ENCODE measurements at regions not wholly inside any gene's neighbourhood (a gene's known extent, or its start where the extent isn't known, plus 50 kb on each side); places are given as distances from the start of the nearest gene placed in this dataset.

- no peaks in the 10 kb centered on the region for H3K27me3 Mint-ChIP-seq
- no peak overlapping the region for H3K27ac ChIP-seq (ENCODE audit: low read length)
- peaks cover 0 to 17% (median 3%) of the 10 kb centered on the region in 3 donors for H3K9me3 Mint-ChIP-seq
- H3K36me3 Mint-ChIP-seq = no peaks in the 10 kb centered on the region
- no peaks in the 10 kb centered on the region for H3K4me1 ChIP-seq (ENCODE audit: control insufficient read depth in 1 of 2, extremely low read depth in 1 of 2, insufficient read depth in 2 of 2, low read length in 2 of 2)
- no peaks in the 10 kb centered on the region for H3K36me3 ChIP-seq (ENCODE audit: control insufficient read depth in 2 of 2, extremely low read depth in 1 of 2, insufficient read depth in 1 of 2, low read length in 1 of 2)
- whole genome bisulfite sequencing (ENCODE audit: insufficient coverage) = no CpG with 5 or more reads among the region's 1 CpG
- no peaks in the 10 kb centered on the region for H3K27me3 ChIP-seq (replicated peaks in 1 of 2; ENCODE audit: control insufficient read depth in 2 of 2, extremely low read depth in 1 of 2, insufficient read depth in 2 of 2, low read length in 1 of 2)
- no peak overlapping the region for H3K4me3 ChIP-seq (ENCODE audit: control insufficient read depth in 1 of 2, extremely low read depth in 1 of 2, low read length in 1 of 2)
- no peaks in the 10 kb centered on the region for H3K9me3 ChIP-seq
- DNase-seq (no peak), ATAC-seq (replicated peaks in 1 of 4) (no peak)
- no peak overlapping the region for H3K27ac Mint-ChIP-seq
- H3K4me3 Mint-ChIP-seq = no peak overlapping the region
- no peaks in the 10 kb centered on the region for H3K4me1 Mint-ChIP-seq
- CTCF ChIA-PET = no interaction called here
- POLR2A ChIA-PET = no interaction called here
Observed at GRCh38 chr7:125357676-125358455, 428.2 kb upstream of the POT1 start.

- DNase-seq (no peak), ATAC-seq (replicated peaks in 1 of 4) (no peak)
- no peak overlapping the region for H3K4me3 ChIP-seq (ENCODE audit: control insufficient read depth in 1 of 2, extremely low read depth in 1 of 2, low read length in 1 of 2)
- no peaks in the 10 kb centered on the region for H3K9me3 ChIP-seq
- no peak overlapping the region for H3K27ac ChIP-seq (ENCODE audit: low read length)
- H3K4me1 ChIP-seq (ENCODE audit: control insufficient read depth in 1 of 2, extremely low read depth in 1 of 2, insufficient read depth in 2 of 2, low read length in 2 of 2) = no peaks in the 10 kb centered on the region
- no peaks in the 10 kb centered on the region for H3K36me3 Mint-ChIP-seq
- no peaks in the 10 kb centered on the region for H3K36me3 ChIP-seq (ENCODE audit: control insufficient read depth in 2 of 2, extremely low read depth in 1 of 2, insufficient read depth in 1 of 2, low read length in 1 of 2)
- POLR2A ChIA-PET = no interaction called here
- no peaks in the 10 kb centered on the region for H3K4me1 Mint-ChIP-seq
- no peaks in the 10 kb centered on the region for H3K27me3 ChIP-seq (replicated peaks in 1 of 2; ENCODE audit: control insufficient read depth in 2 of 2, extremely low read depth in 1 of 2, insufficient read depth in 2 of 2, low read length in 1 of 2)
- H3K27me3 Mint-ChIP-seq = no peaks in the 10 kb centered on the region
- CTCF ChIA-PET = no interaction called here
- no CpG with 5 or more reads among the region's 6 CpGs for WGBS (ENCODE audit: insufficient coverage)
- no peak overlapping the region for H3K27ac Mint-ChIP-seq
- no peak overlapping the region for H3K4me3 Mint-ChIP-seq
- peaks cover 0 to 8% (median 6%) of the 10 kb centered on the region in 3 donors for H3K9me3 Mint-ChIP-seq
Observed at GRCh38 chr7:125355899-125356298, 426.3 kb upstream of the POT1 start.

- no peak overlapping the region for H3K4me3 Mint-ChIP-seq
- H3K36me3 Mint-ChIP-seq = no peaks in the 10 kb centered on the region
- no peak overlapping the region for H3K4me3 ChIP-seq (ENCODE audit: control insufficient read depth in 1 of 2, extremely low read depth in 1 of 2, low read length in 1 of 2)
- WGBS (ENCODE audit: insufficient coverage) = no CpG with 5 or more reads among the region's 6 CpGs
- ATAC-seq (replicated peaks in 1 of 4) = no peak
- no peaks in the 10 kb centered on the region for H3K4me1 ChIP-seq (ENCODE audit: control insufficient read depth in 1 of 2, extremely low read depth in 1 of 2, insufficient read depth in 2 of 2, low read length in 2 of 2)
- H3K9me3 Mint-ChIP-seq = peaks cover 0 to 2% (median 0%) of the 10 kb centered on the region in 3 donors
- H3K27me3 Mint-ChIP-seq = no peaks in the 10 kb centered on the region
- no peak overlapping the region for H3K27ac Mint-ChIP-seq
- no peaks in the 10 kb centered on the region for H3K4me1 Mint-ChIP-seq
- ChIA-PET POLR2A (no interaction called here), CTCF (no interaction called here)
- no peaks in the 10 kb centered on the region for H3K36me3 ChIP-seq (ENCODE audit: control insufficient read depth in 2 of 2, extremely low read depth in 1 of 2, insufficient read depth in 1 of 2, low read length in 1 of 2)
- H3K9me3 ChIP-seq = no peaks in the 10 kb centered on the region
- H3K27ac ChIP-seq (ENCODE audit: low read length) = no peak overlapping the region
- H3K27me3 ChIP-seq (replicated peaks in 1 of 2; ENCODE audit: control insufficient read depth in 2 of 2, extremely low read depth in 1 of 2, insufficient read depth in 2 of 2, low read length in 1 of 2) = no peaks in the 10 kb centered on the region
- no peak for DNase-seq
Observed at GRCh38 chr7:125347269-125347668, 417.6 kb upstream of the POT1 start.

- Histone ChIP-seq H3K27ac (ENCODE audit: low read length) (no peak overlapping the region), H3K9me3 (no peaks in the 10 kb centered on the region), H3K27me3 (replicated peaks in 1 of 2; ENCODE audit: control insufficient read depth in 2 of 2, extremely low read depth in 1 of 2, insufficient read depth in 2 of 2, low read length in 1 of 2) (no peaks in the 10 kb centered on the region), H3K4me3 (ENCODE audit: control insufficient read depth in 1 of 2, extremely low read depth in 1 of 2, low read length in 1 of 2) (no peak overlapping the region), H3K36me3 (ENCODE audit: control insufficient read depth in 2 of 2, extremely low read depth in 1 of 2, insufficient read depth in 1 of 2, low read length in 1 of 2) (no peaks in the 10 kb centered on the region), H3K4me1 (ENCODE audit: control insufficient read depth in 1 of 2, extremely low read depth in 1 of 2, insufficient read depth in 2 of 2, low read length in 2 of 2) (no peaks in the 10 kb centered on the region)
- no peak for DNase-seq
- POLR2A ChIA-PET = no interaction called here
- Mint-ChIP-seq H3K36me3 (no peaks in the 10 kb centered on the region), H3K4me1 (no peaks in the 10 kb centered on the region), H3K27me3 (no peaks in the 10 kb centered on the region), H3K4me3 (no peak overlapping the region), H3K9me3 (peaks cover 3 to 8% (median 8%) of the 10 kb centered on the region in 3 donors), H3K27ac (no peak overlapping the region)
- CTCF ChIA-PET = no interaction called here
- no peak for ATAC-seq (replicated peaks in 1 of 4)
- WGBS (ENCODE audit: insufficient coverage) = no CpG with 5 or more reads among the region's 4 CpGs
Observed at GRCh38 chr7:125338110-125338509, 408.5 kb upstream of the POT1 start.

- Mint-ChIP-seq H3K36me3 (no peaks in the 10 kb centered on the region), H3K9me3 (peaks cover 5 to 8% (median 8%) of the 10 kb centered on the region in 3 donors)
Observed at GRCh38 chr7:125336326-125336725, 406.7 kb upstream of the POT1 start.

GRCh38 chr7:125326666-125327255 lies 397.1 kb upstream of the POT1 start:
- H3K9me3 Mint-ChIP-seq = peaks cover 0 to 15% (median 7%) of the 10 kb centered on the region in 3 donors
- ATAC-seq (replicated peaks in 1 of 4) (no peak), DNase-seq (no peak)
- no peak overlapping the region for H3K4me3 Mint-ChIP-seq
- H3K36me3 Mint-ChIP-seq = no peaks in the 10 kb centered on the region
- POLR2A ChIA-PET = interaction anchor here in 1 of 2 donors (0.7 kb wide), 1 partner anchor 61 kb away, joined by 3 read pairs; no protein-coding TSS in a partner anchor
- CTCF ChIA-PET = no interaction called here
- Histone ChIP-seq H3K36me3 (ENCODE audit: control insufficient read depth in 2 of 2, extremely low read depth in 1 of 2, insufficient read depth in 1 of 2, low read length in 1 of 2) (no peaks in the 10 kb centered on the region), H3K27ac (ENCODE audit: low read length) (no peak overlapping the region), H3K4me3 (ENCODE audit: control insufficient read depth in 1 of 2, extremely low read depth in 1 of 2, low read length in 1 of 2) (no peak overlapping the region), H3K27me3 (replicated peaks in 1 of 2; ENCODE audit: control insufficient read depth in 2 of 2, extremely low read depth in 1 of 2, insufficient read depth in 2 of 2, low read length in 1 of 2) (no peaks in the 10 kb centered on the region), H3K4me1 (ENCODE audit: control insufficient read depth in 1 of 2, extremely low read depth in 1 of 2, insufficient read depth in 2 of 2, low read length in 2 of 2) (no peaks in the 10 kb centered on the region), H3K9me3 (no peaks in the 10 kb centered on the region)
- no peak overlapping the region for H3K27ac Mint-ChIP-seq
- H3K27me3 Mint-ChIP-seq = no peaks in the 10 kb centered on the region
- H3K4me1 Mint-ChIP-seq = no peaks in the 10 kb centered on the region
- WGBS (ENCODE audit: insufficient coverage) = no CpG with 5 or more reads among the region's 6 CpGs

More at GRCh38 chr7:125336326-125336725, 406.7 kb upstream of the POT1 start:
- H3K4me1 ChIP-seq (ENCODE audit: control insufficient read depth in 1 of 2, extremely low read depth in 1 of 2, insufficient read depth in 2 of 2, low read length in 2 of 2) = no peaks in the 10 kb centered on the region
- Mint-ChIP-seq H3K4me1 (no peaks in the 10 kb centered on the region), H3K27ac (no peak overlapping the region), H3K4me3 (no peak overlapping the region), H3K27me3 (no peaks in the 10 kb centered on the region)
- H3K36me3 ChIP-seq (ENCODE audit: control insufficient read depth in 2 of 2, extremely low read depth in 1 of 2, insufficient read depth in 1 of 2, low read length in 1 of 2) = no peaks in the 10 kb centered on the region
- ChIA-PET POLR2A (no interaction called here), CTCF (no interaction called here)
- no peak overlapping the region for H3K27ac ChIP-seq (ENCODE audit: low read length)
- no peaks in the 10 kb centered on the region for H3K27me3 ChIP-seq (replicated peaks in 1 of 2; ENCODE audit: control insufficient read depth in 2 of 2, extremely low read depth in 1 of 2, insufficient read depth in 2 of 2, low read length in 1 of 2)
- no peak for ATAC-seq (replicated peaks in 1 of 4)
- no peak overlapping the region for H3K4me3 ChIP-seq (ENCODE audit: control insufficient read depth in 1 of 2, extremely low read depth in 1 of 2, low read length in 1 of 2)
- WGBS (ENCODE audit: insufficient coverage) = no CpG with 5 or more reads among the region's 4 CpGs
- DNase-seq = no peak
- H3K9me3 ChIP-seq = no peaks in the 10 kb centered on the region
